DOHH2 (cell line): ENCODE measurements at regions not wholly inside any gene's neighbourhood (a gene's known extent, or its start where the extent isn't known, plus 50 kb on each side); places are given as distances from the start of the nearest gene placed in this dataset.

Experiments
- EZH2phosphoT487 ChIP-seq: fragments of 200-600 bp; sonication (generic); IDR thresholded peaks from 2 replicates; pipeline ENCODE4 v1.6.1; 2017; ENCODE audit warnings: borderline replicate concordance, mild to moderate bottlenecking, antibody characterized with exemption, low read length, moderate library complexity, mixed read lengths
- TF ChIP-seq, protein P1 (sequence below): fragments of 200-600 bp; sonication (generic); IDR thresholded peaks from one replicate; pipeline ENCODE4 v1.5.1; 2014; ENCODE audit warnings: antibody characterized with exemption, mild to moderate bottlenecking, low read depth, low read length; ENCODE audit not compliant: poor library complexity, severe bottlenecking

DNA sequence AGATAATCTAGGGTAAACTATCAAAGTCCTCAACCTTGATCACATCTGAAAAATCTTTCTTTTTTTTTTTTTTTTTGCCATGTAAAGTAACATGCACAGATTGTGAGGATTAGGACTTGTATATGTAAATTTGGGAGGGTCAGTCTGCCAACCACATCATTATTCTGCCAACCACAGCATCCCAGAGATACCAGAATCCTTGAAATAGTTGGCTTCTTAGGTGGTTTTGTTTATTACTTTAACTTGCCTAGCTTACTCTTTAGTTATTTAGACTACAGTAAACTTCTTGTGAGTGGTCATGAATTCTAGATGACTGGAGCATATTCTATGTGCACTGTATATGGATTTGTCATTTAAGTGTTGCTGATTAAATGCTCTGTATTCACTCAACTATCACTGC is 242.1 kb upstream of the RBMS1 start:
- TF ChIP-seq, protein P1, sequence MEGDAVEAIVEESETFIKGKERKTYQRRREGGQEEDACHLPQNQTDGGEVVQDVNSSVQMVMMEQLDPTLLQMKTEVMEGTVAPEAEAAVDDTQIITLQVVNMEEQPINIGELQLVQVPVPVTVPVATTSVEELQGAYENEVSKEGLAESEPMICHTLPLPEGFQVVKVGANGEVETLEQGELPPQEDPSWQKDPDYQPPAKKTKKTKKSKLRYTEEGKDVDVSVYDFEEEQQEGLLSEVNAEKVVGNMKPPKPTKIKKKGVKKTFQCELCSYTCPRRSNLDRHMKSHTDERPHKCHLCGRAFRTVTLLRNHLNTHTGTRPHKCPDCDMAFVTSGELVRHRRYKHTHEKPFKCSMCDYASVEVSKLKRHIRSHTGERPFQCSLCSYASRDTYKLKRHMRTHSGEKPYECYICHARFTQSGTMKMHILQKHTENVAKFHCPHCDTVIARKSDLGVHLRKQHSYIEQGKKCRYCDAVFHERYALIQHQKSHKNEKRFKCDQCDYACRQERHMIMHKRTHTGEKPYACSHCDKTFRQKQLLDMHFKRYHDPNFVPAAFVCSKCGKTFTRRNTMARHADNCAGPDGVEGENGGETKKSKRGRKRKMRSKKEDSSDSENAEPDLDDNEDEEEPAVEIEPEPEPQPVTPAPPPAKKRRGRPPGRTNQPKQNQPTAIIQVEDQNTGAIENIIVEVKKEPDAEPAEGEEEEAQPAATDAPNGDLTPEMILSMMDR = no peak
- TF ChIP-seq EZH2phosphoT487 = no peak
